OCI-LY1 (cell line): ENCODE measurements at regions not wholly inside any gene's neighbourhood (a gene's known extent, or its start where the extent isn't known, plus 50 kb on each side); places are given as distances from the start of the nearest gene placed in this dataset.

Experiments used
- CTCF ChIP-seq: fragments of 200-600 bp; sonication (generic), shearing (Covaris generic); IDR thresholded peaks from 2 replicates; pipeline ENCODE4 v1.5.1; 2017; ENCODE audit warnings: mild to moderate bottlenecking, antibody characterized with exemption, low read length, moderate library complexity, mixed read lengths
- EZH2 ChIP-seq: fragments of 200-600 bp; sonication (generic), shearing (Covaris generic); IDR thresholded peaks from 2 replicates; pipeline ENCODE4 v1.8.0; 2017; ENCODE audit warnings: borderline replicate concordance, mixed run types, mild to moderate bottlenecking, antibody characterized with exemption, low read length, moderate library complexity, mixed read lengths

DNA sequence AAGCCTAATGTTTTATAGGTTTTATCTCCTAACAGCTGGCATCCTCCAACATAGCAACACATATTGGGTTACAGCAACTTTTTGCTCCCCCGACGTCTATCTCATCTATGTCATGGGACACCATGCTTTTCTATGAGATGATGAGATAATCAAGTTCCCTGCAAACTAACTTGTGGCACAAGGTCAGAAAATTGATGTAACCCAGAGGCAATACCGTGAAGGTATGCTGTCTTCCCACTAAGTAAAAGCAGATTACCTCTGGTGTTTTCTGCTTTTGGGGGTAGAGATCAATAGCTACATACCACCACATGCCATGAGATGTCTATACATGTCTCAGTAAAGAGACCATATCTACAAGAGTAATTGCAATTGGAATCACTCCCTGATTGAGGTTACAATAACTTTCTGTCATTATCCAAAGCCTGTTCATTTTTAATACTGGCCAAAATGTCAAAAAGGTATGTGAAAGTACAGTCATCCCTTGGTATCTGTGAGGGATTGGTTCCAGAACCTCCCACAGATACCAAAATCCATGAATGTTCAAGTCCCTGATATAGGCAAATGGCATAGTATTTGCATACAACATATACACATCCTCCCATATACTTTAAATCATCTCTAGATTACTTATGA lies 131.3 kb downstream of the CYSLTR2 start:
- TF ChIP-seq CTCF (no peak), EZH2 (no peak)
